ENCODE measurements at regions not wholly inside any gene's neighbourhood (a gene's known extent, or its start where the extent isn't known, plus 50 kb on each side); places are given as distances from the start of the nearest gene placed in this dataset.
A peak's percentile ranks its signal among the peaks of the same experiment; 100 is the strongest.

GRCh38 chr2:237016121-237016915, 69.4 kb upstream of the COPS8 start:
- no peak for DNase-seq

- no peak for DNase-seq
Measured at GRCh38 chr2:237020090-237020489, 65.6 kb upstream of the COPS8 start.

DNA sequence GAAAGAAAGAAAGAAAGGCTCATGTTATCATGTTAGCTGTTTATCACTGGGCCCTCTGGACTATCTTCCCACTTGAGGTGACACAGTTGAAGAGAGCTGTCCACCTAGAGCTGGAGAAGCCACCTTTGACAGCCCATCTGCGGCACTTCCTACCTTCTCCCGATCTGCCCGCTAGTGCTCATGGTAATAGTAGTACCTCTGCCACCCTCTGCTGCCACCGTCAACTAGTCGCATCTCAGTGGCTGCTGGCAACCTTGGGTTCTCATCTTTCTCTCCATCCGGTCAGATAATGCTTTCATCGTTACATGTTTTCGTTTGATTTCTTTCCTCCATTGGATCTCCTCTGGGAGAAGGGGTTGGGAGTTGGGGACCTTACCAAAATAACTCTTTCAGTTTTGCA, 63.2 kb upstream of the COPS8 start:
- no peak for DNase-seq

- DNase-seq, result no peak
Measured at GRCh38 chr2:237024255-237024654, 61.4 kb upstream of the COPS8 start.

DNA sequence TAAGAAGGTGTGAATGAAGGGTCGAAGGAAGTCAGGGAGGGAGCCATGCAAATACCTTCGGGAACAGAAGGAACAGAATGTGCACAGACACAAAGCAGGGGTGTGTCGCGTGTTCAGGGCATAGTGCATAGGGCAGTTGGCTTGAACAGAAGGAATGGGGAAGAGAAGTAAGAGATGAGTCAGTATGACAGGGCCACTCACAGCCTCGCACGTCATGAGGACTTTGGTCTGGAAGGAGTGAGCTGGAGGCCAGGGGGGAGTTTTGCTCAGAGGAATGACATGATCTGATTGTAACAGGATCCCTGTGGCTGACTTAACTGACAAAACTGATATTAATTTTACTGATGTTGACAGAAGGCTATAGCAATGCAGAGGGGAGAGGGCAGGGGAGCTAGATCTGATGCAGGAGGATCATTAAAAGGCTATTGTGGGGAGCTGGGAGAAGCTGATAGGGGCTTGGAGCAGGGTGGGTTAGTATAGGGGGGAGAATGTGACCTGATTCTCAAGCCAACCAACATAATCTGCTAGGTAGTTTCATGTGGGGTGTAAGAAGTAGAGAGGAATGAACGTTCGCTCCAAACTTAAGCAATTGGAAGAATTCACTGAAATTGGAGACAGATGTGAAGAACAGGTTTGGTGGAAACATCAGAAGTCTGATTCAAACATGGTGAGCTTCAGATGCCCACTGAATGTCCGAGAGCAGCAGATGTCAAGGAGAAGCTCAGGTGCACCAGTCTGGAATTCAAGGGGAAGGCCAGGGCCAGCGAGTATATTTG, 60.4 kb upstream of the COPS8 start:
- no peak for DNase-seq

DNA sequence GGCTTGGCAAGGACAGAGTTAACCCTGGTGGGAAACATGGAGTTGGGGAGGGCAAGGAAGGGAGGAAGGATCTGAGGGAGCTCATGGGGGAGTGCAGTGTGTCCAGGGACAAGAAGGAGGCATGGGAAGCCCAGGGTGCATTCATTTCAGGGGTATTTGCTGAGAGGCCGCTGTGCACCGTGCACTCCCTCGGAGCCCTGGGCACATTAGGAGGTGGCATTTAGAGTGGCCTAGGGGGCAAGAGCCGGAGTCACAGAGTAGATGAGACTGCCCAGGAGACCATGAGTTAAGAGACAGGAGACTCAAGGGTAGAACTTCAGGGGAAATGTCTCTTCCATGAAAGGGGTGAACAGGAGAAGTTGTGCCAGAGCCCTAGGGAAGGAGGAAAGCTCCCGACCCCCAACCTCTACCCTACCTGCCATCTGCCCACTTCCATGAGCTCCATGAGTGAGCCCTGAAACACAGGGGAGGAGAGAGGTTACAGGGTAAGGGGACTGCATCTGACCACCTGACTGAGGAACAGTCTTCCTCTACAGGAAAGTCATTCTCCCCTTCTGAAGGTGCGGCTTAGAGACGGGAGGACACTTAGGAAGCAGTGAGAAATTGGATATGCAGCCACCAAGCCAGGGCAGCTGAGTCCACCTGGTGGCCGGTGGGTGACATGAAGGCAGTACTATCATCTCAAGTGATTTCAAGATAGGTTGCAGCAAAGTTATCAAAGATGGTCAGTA, 58.5 kb upstream of the COPS8 start:
- peak; percentile 21 for DNase-seq

- DNase-seq, result no peak
Measured at GRCh38 chr2:237027712-237028029, 58.0 kb upstream of the COPS8 start.

DNA sequence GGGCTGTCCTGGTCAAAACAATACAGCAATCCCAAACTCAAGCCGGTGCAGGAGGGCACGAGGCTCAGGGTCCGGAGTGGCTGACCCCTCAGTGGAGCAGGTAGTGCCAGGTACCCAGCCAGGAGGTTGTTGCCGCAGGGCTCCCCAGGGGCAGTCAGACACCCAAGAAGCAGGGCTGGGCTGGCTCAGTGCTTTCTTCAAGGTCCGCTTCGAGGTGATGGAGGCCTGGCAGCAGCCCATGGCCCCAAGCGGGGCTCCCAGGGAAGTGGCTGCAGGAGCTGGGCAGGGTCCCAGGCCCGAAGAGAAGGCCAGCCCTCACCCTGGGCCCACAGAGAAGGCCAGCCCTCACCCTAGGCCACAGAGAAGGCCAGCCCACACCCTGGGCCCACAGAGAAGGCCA, 55.3 kb upstream of the COPS8 start:
- no peak for DNase-seq

DNA sequence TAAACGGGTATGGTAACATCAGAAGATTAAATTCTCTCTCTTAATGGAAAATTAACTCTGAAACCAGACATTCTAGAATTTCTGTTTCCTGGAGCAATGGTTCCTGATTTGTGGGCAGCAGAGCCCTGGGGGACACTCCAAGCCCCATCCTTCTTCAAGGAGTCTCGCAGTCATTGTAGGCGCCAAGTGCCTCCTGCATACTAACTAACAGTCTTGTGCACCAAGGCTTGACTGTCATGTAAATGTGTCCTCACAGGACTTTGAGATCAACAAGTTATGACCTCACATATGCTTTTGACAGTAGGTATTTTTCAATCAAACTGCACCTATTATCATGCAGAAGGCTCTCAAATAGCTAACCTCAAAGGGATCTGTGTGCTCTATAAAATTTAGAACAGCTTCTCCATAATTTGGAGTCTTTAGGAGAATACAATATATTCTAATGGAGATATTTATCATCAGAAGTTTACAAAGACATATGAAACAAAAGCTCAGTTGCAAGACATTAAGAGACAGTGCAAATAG, 52.1 kb upstream of the COPS8 start:
- no peak for DNase-seq

GRCh38 chr2:237035781-237036475, 49.8 kb upstream of the COPS8 start:
- DNase-seq, result no peak

Measured in activated CD4-positive, alpha-beta T cell treated with anti-CD3 and anti-CD28 coated beads, Interleukin-2, Interleukin-6, amounts not matched to agents 100 ng/mL and 50 ng/mL, durations not matched to agents 16 hours and 8 hours (primary cell).